HUES64 (cell line): ENCODE measurements at regions not wholly inside any gene's neighbourhood (a gene's known extent, or its start where the extent isn't known, plus 50 kb on each side); places are given as distances from the start of the nearest gene placed in this dataset.

Source experiments
- H3K27ac ChIP-seq: 2 replicates; pipeline ENCODE4 v1.7.0; 2013; ENCODE audit warnings: low read depth, low read length, inconsistent platforms
- H3K27me3 ChIP-seq: 2 replicates; pipeline ENCODE4 v1.6.1; 2013; ENCODE audit warnings: mild to moderate bottlenecking, low read length; ENCODE audit not compliant: insufficient read depth
- H3K36me3 ChIP-seq: 2 replicates; pipeline ENCODE4 v1.6.1; 2013; ENCODE audit warnings: mild to moderate bottlenecking, low read length; ENCODE audit not compliant: insufficient read depth
- H3K4me1 ChIP-seq: 2 replicates; pipeline ENCODE4 v1.6.1; 2013; ENCODE audit warnings: mild to moderate bottlenecking, low read length, moderate library complexity; ENCODE audit not compliant: insufficient read depth
- H3K4me3 ChIP-seq: 2 replicates; pipeline ENCODE4 v1.5.1; 2013; ENCODE audit warnings: mild to moderate bottlenecking, low read length, moderate library complexity
- H3K9ac ChIP-seq: 2 replicates; pipeline ENCODE4 v1.6.1; 2013; ENCODE audit warnings: mild to moderate bottlenecking, low read depth, low read length
- H3K9me3 ChIP-seq: 2 replicates; pipeline ENCODE4 v1.6.1; 2013; ENCODE audit warnings: low read depth, low read length; ENCODE audit not compliant: insufficient read depth
- WGBS: fragments of 150-250, 120-280 bp; methylation state at CpG from one replicate; pipeline ENCODE4 v1.1.7; 2013; ENCODE audit warnings: missing lambda C conversion rate; 5-methylcytosine and 5-hydroxymethylcytosine counted together

- Histone ChIP-seq H3K27me3 (peaks cover 2% of the 10 kb centered on the region; the same call in 1 of the 2 replicates), H3K4me1 (peaks cover 7% of the 10 kb centered on the region; the same call in 1 of the 2 replicates), H3K27ac (no peak overlapping the region), H3K9me3 (no peaks in the 10 kb centered on the region), H3K4me3 (no peak overlapping the region), H3K36me3 (no peaks in the 10 kb centered on the region), H3K9ac (no peak overlapping the region)
- 86% methylated on average over 8 of the region's 8 CpGs for WGBS
Measured at GRCh38 chr19:5392486-5392885, 51.9 kb upstream of the PTPRS start.

GRCh38 chr19:5393088-5393487 lies 52.5 kb upstream of the PTPRS start:
- Histone ChIP-seq H3K4me3 (no peak overlapping the region), H3K4me1 (peaks cover 7% of the 10 kb centered on the region; the same call in 1 of the 2 replicates), H3K36me3 (no peaks in the 10 kb centered on the region), H3K27ac (no peak overlapping the region), H3K9me3 (no peaks in the 10 kb centered on the region), H3K27me3 (peaks cover 2% of the 10 kb centered on the region; the same call in 1 of the 2 replicates), H3K9ac (no peak overlapping the region)
- WGBS, result 91% methylated on average over 6 of the region's 6 CpGs

GRCh38 chr19:5394551-5395505 lies 54.2 kb upstream of the PTPRS start:
- Histone ChIP-seq H3K4me1 (peaks cover 7% of the 10 kb centered on the region; the same call in 1 of the 2 replicates), H3K27ac (no peak overlapping the region), H3K4me3 (no peak overlapping the region), H3K9me3 (no peaks in the 10 kb centered on the region), H3K27me3 (peaks cover 2% of the 10 kb centered on the region; the same call in 1 of the 2 replicates), H3K36me3 (no peaks in the 10 kb centered on the region), H3K9ac (no peak overlapping the region)
- 44% methylated on average over 43 of the region's 43 CpGs for WGBS

- peaks cover 2% of the 10 kb centered on the region; the same call in 1 of the 2 replicates for H3K27me3 ChIP-seq
Measured at GRCh38 chr19:5395556-5395955, 54.9 kb upstream of the PTPRS start.

GRCh38 chr19:5396096-5396939 lies 55.7 kb upstream of the PTPRS start:
- no peak overlapping the region for H3K9ac ChIP-seq
- peaks cover 7% of the 10 kb centered on the region; the same call in 1 of the 2 replicates for H3K4me1 ChIP-seq
- no peaks in the 10 kb centered on the region for H3K9me3 ChIP-seq
- 30% methylated on average over 12 of the region's 12 CpGs for WGBS
- peaks cover 2% of the 10 kb centered on the region; the same call in 1 of the 2 replicates for H3K27me3 ChIP-seq
- no peaks in the 10 kb centered on the region for H3K36me3 ChIP-seq
- no peak overlapping the region for H3K4me3 ChIP-seq
- H3K27ac ChIP-seq, result no peak overlapping the region

More at GRCh38 chr19:5395556-5395955, 54.9 kb upstream of the PTPRS start:
- Histone ChIP-seq H3K36me3 (no peaks in the 10 kb centered on the region), H3K4me1 (peaks cover 7% of the 10 kb centered on the region; the same call in 1 of the 2 replicates), H3K9me3 (no peaks in the 10 kb centered on the region), H3K4me3 (no peak overlapping the region), H3K27ac (no peak overlapping the region), H3K9ac (no peak overlapping the region)
- WGBS, result 51% methylated on average over 11 of the region's 11 CpGs

GRCh38 chr19:5396963-5397362 lies 56.4 kb upstream of the PTPRS start:
- H3K27ac ChIP-seq, result no peak overlapping the region
- no peak overlapping the region for H3K4me3 ChIP-seq
- peaks cover 2% of the 10 kb centered on the region; the same call in 1 of the 2 replicates for H3K27me3 ChIP-seq
- H3K36me3 ChIP-seq, result no peaks in the 10 kb centered on the region
- H3K9me3 ChIP-seq, result no peaks in the 10 kb centered on the region
- 79% methylated on average over 3 of the region's 3 CpGs for WGBS
- no peak overlapping the region for H3K9ac ChIP-seq
- H3K4me1 ChIP-seq, result peaks cover 7% of the 10 kb centered on the region; the same call in 1 of the 2 replicates

- no peaks in the 10 kb centered on the region for H3K36me3 ChIP-seq
- 18% methylated on average over 17 of the region's 18 CpGs for WGBS
- H3K9ac ChIP-seq, result no peak overlapping the region
Measured at GRCh38 chr19:5397804-5398692, 57.2 kb upstream of the ZNRF4 start.

GRCh38 chr19:5398693-5399057 lies 56.5 kb upstream of the ZNRF4 start:
- Histone ChIP-seq H3K27me3 (peaks cover 2% of the 10 kb centered on the region; the same call in 1 of the 2 replicates), H3K36me3 (no peaks in the 10 kb centered on the region)
- 84% methylated on average over 3 of the region's 3 CpGs for WGBS

More at GRCh38 chr19:5397804-5398692, 57.2 kb upstream of the ZNRF4 start:
- H3K27me3 ChIP-seq, result peaks cover 2% of the 10 kb centered on the region; the same call in 1 of the 2 replicates
- H3K4me1 ChIP-seq, result peaks cover 7% of the 10 kb centered on the region; the same call in 1 of the 2 replicates
- no peaks in the 10 kb centered on the region for H3K9me3 ChIP-seq
- H3K4me3 ChIP-seq, result peak overlapping the region; percentile 32
- no peak overlapping the region for H3K27ac ChIP-seq

GRCh38 chr19:5403968-5404640 lies 51.1 kb upstream of the ZNRF4 start:
- WGBS, result 11% methylated on average over 12 of the region's 12 CpGs
- H3K9ac ChIP-seq, result no peak overlapping the region
- H3K27ac ChIP-seq, result no peak overlapping the region
- H3K9me3 ChIP-seq, result peaks cover 9% of the 10 kb centered on the region
- H3K27me3 ChIP-seq, result peaks cover 9% of the 10 kb centered on the region
- no peaks in the 10 kb centered on the region for H3K36me3 ChIP-seq
- no peak overlapping the region for H3K4me3 ChIP-seq
- peaks cover 5% of the 10 kb centered on the region; the same call in 1 of the 2 replicates for H3K4me1 ChIP-seq

More at GRCh38 chr19:5398693-5399057, 56.5 kb upstream of the ZNRF4 start:
- Histone ChIP-seq H3K9me3 (no peaks in the 10 kb centered on the region), H3K4me1 (peaks cover 7% of the 10 kb centered on the region; the same call in 1 of the 2 replicates), H3K9ac (no peak overlapping the region), H3K27ac (no peak overlapping the region), H3K4me3 (no peak overlapping the region)
